Hippocampal formation (tissue), 2 donors: ENCODE measurements at regions not wholly inside any gene's neighbourhood (a gene's known extent, or its start where the extent isn't known, plus 50 kb on each side); places are given as distances from the start of the nearest gene placed in this dataset.

Experiments used
- DNase-seq, 2 donors: peaks; one replicate each; lab custom pipeline; 2025; lab: John Stamatoyannopoulos, UW

DNA sequence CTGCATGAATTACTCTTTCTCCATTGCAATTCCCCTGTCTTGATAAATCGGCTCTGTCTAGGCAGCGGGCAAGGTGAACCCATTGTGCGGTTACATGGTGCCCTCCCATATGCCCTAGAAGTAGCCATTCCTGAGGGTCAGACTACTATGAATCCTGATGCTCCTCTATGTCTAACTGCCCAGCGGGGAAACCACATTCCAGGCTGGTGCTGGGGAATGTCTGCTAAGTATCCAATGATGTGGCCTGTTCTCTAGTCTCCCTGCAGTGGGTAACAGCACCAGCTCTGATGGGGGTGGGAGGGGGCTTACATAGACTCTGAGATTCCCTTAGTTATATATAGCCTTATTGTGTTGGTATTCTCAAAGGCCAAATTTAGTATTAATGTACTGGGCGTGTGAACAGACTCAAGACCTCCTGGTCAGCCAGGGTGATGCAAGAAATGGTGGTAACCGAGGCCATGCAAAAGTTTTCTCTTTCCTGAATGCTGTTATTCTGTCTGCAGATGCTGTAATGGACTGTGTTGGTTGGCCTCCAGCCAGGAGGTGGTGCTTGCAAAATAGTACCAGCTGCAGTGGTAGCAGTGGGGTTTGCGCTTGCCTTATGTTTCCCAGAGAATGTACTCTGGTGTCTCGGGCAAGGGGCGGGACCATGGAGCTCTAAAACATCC, 564.8 kb upstream of the SLITRK1 start:
- DNase-seq, result no peak

DNA sequence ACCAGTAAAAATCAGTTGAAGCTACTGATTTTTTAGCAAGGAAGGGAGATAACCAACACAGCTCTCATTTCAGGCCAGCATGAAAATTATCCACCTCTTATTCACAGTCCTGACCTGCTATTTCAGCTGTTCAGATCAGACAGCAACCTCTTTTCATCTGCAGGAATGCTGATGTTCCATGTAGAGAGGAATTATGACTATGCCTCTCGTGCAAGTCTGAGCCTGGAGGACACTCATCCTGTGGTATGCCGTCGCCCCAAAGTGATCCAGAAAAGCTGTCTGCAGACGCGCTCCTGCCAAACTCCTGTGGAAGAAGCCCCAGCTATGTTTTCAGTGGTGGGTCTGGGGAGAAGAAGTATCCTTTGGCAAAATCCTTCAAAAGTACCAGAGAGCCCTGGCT, 563.5 kb upstream of the SLITRK1 start:
- DNase-seq, result no peak

DNA sequence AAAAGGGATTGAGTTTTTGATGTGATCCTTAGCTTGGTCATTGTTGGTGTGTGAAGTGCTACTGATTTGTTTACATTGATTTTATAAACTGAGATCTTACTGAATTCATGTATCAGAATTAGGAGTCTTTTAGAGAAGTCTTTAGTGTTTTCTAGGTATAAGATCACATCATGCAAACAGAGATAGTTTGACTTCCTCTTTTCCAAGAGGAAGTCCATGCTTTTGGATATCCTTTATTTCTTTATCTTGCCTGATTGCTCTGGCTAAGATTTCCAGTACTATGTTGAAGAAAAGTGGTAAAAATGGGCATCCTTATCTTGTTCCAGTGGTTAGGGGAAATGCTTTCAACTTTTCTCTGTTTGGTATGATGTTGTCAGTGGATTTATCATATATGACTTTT, 561.2 kb upstream of the SLITRK1 start:
- no peak for DNase-seq

DNA sequence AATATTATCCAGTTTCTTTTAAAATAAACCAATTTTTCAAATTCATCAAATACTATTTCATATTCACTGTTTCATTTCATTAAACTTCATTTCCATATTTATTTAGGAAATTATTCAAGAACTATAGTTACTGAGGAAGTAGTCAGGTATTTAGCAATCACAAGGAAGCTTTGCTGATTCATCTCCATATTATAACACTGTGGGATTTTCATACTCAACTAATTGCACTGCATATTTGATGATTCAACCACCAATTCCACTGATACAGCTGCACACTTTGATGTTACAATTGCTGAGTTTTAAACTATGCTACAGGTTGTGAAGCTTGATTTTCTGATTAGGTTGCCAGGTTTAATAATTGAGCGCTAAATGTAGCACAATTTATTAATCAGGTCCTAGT, 556.8 kb upstream of the SLITRK1 start:
- DNase-seq, result no peak

DNA sequence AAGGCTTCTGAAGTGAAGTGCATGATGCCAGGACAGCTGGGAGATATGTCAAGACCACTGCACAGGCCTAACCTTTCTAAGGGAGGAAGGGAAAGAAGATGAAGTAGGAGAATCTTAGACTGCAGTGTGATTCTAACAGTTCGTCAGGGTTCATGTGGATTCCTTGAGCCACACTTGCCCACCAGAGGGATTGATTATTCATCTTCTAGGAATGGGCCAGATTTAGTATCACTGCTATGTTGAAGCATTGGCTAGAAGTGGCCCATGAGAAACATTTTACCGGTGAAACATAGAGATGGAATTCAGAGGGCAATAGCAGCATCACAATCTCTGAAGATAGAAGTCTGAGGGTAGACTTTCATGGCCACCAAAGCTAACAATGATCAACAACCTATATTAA, 550.8 kb upstream of the SLITRK1 start:
- DNase-seq, result no peak

DNA sequence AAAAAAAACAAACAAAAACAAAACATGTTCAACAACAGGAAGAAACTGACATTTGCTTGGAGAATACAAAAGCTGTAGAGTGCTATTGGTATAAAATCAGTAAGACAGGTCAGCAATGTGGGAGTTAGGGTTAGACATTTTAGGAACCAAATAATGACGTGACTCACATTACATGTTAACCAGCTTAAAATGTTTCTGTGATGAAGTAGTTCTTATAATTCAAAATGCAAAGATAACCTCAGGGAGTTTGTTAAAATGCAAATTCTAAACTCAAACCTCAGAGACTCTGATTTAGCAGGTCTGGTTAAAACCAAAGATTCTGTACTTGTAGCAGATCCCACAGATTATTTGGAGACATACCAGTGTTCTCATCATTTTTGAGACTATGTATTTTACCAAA, 549.4 kb upstream of the SLITRK1 start:
- no peak for DNase-seq

DNA sequence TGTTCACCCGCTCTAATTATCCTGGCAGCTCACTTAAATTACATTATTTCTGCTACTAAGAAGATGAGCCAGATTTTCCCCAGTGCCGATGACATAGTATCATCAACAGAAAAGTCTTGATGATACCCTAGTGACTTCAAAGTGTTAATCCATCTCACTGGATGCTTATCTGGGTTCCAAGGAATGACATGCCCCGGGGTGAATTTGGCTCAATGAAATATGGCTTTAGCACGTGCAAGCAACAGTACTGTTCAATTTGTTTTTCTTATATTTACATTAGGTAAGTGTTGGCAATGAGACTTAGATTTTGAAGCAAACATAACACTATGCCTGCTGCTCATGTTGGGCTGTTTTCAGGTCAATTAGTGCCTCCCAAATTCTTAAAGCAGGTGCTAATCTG, 548.2 kb upstream of the SLITRK1 start:
- DNase-seq, result no peak

DNA sequence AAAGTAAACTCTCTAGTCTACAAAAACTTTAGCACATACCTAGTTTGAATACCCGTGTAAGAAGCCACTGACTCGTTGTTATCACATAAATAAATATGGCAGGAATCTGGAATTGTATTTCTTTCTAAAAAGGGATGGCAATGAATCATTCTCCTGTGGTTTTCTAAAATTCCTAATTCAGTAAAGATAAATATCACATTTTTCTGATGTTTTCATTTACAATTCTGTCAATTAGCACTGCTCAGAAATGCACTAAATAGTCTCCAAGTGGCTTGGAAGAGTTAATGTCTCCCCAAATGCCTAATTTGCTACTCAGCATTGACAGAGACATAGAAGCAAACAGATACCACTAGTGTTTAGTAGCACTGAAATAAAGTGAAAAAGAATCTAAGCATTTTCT, 547.7 kb upstream of the SLITRK1 start:
- DNase-seq, result no peak

DNA sequence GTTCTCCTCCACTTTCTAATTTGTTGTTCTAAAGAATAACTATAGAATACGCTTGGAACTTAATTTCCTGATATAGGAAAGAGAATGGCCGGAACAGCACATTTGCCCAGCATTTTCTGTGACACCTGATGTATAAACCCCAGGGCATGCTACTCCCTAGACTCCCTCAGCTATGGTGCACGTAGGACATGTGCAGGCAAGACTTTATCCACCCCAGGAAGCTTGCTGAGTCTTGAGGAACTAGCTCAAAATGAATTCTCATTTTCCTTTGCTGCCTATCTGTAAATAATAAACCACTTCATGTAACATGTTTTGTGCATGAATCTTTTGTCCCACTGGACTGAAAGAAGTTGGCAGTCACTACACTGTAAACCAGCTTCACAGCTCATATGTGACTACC, 535.8 kb upstream of the SLITRK1 start:
- DNase-seq, result no peak

DNA sequence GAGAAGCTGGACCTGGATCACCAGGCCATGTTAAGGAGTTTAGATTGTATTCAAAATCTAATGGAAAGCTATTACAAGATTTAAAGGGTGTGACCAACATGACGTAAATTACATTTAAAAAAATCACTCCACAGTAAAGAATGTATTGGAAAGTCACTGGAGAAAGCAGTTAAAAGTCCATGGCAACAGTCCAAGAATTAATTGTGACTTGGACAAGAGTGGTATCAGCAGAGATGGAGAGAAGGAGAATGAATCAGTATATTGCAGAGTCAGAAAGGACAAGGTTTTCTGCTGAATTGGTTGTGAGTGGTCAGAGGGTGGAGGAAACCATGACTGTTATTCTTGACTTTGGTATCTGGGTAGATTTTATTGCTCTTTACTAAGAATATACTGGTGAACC, 535.1 kb upstream of the SLITRK1 start:
- no peak for DNase-seq

DNA sequence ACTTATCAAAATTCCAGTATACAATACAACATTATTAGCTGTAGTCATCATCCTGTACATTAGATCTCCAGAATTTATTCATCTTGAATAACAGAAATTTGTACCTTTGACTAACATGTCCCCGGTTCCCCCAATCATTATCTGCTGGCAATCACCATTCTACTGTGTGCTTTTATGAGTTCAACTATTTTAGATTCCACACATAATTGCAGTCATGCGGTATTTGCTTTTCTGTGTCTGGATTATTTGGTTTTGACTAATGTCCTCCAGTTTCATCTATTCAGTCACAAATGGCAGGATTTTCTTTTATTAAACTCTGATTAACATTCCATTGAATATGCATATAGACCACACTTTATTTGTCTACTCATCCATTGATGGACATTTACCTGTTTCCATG, 530.7 kb upstream of the SLITRK1 start:
- no peak for DNase-seq

DNA sequence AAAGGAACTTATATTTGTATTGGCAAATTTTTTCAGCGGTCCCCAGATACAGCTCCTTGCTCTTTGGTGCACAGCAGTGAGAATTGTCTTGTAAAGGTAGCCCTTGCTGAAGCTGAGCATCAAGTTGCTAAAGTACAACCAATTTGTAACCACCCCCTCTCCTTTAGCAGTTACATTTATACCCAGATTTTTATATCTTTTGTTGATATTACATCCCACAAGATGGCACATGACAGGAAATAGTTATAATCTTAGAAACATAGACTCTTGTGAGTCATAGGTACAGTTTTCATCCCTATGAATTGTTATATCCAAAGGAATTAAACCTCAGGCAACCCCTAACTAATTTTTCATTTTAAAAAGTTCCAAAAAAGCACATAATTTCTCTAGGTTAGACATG, 523.0 kb upstream of the SLITRK1 start:
- DNase-seq, result no peak

DNA sequence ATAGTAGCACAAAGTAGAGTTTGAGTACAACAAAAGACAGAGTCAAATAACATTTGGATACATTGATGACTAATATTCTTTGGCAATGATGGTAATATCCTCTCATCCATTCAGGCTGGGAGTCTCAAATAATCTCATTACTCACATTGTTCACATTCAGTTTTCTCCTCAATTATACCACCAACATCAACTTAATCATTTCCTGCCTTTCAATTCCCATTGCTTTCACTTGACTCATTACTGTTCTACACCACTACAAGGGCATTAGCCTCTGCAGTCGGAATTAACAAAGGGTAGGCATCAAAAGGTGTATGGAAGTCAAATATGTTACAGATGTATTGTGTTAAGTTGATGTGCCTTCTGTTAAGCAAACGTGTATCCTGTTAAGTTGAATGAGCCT, 518.4 kb upstream of the SLITRK1 start:
- DNase-seq, result no peak

DNA sequence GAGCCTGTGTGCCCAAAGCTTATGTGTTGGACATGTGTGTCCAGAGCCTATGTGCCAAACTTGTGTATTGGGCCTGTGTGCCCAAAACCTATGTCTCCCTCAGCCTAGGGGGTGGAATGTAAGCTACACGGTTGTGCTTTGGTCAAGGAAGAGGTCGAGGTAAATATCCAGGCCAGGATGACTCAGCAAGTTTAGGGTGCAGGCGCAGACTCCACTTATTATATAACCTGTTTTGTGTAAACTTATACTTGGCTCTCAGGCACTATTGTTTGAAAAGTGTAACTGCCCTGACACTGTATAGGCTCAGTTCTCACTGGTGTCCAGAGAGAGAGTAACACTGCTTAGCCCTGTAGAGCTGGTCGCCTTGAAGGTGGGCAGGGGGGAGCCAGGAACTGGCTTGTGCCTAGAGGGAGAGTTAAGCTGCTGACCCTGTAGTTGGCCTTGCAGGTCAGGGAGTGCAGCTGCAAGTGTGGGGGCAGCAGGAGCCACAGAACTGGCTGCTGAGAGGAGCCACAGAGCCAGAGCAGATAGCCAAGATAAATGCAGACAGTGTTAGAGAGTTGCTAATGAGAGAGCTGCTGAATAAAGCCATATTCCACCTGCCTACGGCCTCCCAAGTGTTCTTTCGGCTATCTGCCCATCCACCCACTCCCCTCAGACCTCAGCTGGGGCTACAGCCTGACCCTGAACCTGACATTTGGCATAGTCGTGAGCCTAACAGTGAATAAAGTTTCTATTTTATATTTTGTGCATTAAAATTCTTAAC, 517.2 kb upstream of the SLITRK1 start:
- DNase-seq, result no peak

DNA sequence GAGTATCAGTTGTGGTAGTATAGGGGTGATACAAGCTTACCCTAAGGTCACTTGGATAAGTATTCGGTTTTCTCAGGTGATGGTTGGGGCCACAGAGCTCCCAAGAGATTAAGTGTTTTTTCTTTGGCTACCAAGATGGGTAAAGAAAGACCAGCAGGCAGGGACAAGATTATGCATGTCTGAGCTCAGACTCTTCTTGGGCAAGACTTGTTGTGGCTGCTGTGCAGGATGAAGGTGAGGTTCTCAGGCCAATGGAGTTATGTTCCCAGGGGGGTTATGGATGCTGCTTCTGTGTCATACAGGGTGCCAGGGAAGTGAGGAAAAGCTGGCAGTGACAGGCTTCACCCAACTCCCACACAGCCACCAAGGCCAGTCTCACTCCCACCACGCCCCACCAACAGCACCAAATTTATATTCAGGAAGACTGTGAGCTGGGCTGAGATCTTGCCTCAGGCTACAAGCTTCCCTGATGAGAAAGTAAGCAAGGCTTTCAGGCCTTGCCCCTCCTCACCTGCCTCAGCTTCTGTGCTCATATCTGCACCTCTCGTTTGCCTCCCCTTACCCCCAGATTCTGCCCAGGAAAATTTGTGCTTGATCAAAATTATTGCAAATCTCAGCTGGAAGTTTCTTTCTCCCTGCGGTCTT, 511.8 kb upstream of the SLITRK1 start:
- no peak for DNase-seq

DNA sequence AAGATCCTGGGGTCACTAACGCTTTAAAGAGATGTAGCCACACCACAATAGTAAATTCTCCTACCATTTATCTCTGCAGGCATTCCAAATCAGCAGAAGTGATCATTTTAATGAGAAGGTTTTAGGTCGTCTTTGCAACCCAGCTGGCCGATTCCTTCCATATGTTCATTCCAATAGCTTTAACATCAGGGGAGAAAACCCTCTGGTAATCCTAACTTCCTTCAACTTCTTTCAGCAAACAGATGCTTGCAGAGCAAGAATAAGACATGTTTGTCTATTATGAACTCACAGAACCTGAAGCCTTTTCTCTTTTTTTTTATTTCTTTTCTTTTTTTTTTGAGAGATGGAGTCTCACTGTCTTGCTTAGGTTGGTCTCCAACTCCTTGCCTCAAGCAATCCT, 498.6 kb upstream of the SLITRK1 start:
- no peak for DNase-seq

DNA sequence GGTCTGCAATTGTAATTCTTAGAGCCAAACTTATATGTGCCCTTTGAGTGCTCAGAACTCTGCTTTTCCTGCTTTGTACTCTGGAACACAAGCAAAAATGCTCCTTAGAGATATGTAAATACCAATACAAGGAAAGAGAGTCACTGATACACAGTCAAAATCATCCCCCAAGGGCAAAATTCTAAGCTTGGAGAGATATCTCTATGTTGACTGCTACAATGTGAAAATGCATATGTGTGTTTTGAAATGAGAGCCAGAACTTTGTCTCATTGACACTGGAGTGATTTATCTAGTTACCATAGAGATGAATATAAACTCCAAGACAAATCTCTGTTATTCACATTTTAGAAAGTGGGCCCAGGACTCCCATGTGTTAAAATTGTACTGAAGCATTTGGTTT, 494.8 kb upstream of the SLITRK1 start:
- DNase-seq, result no peak

DNA sequence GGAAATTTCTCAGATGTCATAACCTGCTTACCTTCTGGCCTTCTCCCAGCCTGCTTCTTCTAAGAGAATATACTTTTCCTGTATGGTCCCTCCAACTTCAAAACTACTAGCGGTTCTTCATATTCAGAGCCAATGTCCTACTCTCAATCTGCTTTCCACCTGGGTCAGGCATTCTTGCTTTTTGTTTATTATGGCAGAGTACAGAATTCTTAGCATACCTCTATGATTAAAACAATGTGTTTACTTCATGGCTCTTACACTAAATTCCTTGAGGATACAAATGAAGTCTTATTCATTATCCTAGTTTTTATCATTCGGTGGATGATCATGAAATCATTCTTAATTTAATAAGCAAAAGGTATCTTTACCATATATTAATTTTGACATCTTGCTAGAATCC, 484.2 kb upstream of the SLITRK1 start:
- DNase-seq, result no peak

DNA sequence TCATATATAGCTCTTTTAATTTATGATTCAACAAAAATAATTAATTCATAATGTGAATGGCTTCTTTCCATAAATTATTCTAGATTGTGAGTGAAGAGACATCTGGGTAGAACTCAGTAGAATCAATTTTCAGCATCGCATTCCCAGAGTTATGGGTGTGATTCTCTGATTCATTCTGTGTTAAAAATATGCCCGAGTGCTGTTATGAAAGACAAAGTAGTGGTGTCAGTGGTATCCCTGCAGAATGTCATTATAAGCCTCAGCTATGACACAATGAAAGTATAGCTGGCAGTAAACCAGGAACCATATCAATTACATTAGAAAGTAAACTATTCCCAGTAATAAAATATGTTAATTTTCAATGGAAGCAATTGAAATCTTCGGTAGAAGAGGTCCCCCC, 480.5 kb upstream of the SLITRK1 start:
- DNase-seq, result no peak

DNA sequence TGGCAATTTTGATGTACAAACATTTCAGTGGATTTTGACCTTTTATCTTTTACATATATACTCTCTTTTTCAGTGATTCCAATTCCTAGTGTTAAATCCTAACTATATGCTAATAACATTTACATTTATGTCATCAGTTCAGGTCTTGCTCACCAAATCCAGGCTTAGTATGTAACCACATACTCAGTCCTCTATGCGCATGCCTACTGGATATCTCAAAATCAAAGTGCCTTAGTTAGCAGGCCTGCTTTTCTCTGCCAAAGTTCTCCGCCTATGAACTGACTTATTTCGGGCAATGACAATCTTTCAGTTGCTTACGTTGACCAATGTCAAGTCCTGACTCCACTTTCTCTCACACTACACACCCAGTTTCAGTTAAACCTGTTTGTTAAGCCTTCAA, 478.5 kb upstream of the SLITRK1 start:
- no peak for DNase-seq

DNA sequence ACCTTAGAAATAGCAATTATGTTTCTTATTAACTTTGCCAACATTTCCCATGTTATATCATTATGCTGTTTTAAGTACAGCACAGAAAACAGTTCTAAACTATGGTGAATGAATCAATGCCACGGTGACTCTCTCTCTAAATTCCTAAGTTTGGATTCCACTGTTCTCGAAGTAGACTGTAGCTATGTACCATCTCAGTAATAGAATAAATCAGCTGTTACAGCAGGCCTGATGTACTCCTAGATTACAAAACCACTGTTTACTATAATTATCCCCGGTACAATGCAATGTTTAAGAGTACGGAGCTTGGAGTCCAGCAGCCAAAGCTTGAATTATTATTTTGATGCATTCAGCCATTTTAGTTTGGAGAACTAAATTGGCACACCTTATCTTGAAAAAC, 476.3 kb upstream of the SLITRK1 start:
- DNase-seq, result no peak

DNA sequence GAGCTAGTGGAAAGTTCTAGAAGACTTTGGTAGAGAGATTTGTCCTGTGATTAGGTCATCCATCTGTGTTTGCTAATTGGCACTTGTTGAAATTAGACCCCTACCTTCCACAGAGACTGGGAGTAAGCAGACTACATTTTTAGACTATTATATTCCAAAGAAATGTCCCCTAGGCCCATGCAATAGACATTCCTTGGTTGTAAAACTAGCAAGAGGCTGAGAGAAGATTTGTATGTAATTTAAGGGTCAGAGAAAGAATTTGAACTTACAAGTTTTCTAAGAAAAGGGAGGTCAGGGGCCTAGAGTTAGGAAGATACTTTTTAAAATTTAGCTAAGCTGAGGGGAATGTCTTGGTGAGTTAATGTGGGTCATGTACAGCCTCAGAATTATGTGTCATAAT, 470.7 kb upstream of the SLITRK1 start:
- no peak for DNase-seq

DNA sequence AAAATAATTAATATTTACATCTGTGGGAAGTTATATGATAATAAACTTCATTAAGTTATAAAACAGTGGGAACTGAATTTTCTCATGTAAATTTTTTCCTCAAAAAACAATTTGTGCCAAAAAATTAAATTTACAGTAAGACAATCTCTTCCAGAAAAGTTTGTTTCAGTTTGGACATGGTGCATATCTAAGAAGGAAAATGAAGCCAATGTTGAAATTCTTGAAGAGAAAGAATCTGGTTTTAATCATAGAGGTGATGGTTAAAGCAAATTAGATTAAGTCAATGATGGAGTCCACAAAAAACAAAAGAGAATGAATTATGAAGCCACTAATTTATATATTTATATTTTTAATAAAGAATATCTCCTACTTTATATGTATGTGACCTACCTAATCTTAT, 457.2 kb upstream of the SLITRK1 start:
- DNase-seq, result no peak
